AG20443 (cell line): ENCODE measurements at regions not wholly inside any gene's neighbourhood (a gene's known extent, or its start where the extent isn't known, plus 50 kb on each side); places are given as distances from the start of the nearest gene placed in this dataset.

Experiments used
- DNase-seq: peaks from one replicate; pipeline ENCODE4 v3.0.0; 2012; ENCODE audit warnings: low spot score, mixed read lengths

- no peak for DNase-seq
These were observed 139.5 kb downstream of the KIF18A start for GRCh38 chr11:27968461-27968860.

- DNase-seq, result no peak
These were observed 142.4 kb downstream of the KIF18A start for GRCh38 chr11:27965559-27965958.

DNA sequence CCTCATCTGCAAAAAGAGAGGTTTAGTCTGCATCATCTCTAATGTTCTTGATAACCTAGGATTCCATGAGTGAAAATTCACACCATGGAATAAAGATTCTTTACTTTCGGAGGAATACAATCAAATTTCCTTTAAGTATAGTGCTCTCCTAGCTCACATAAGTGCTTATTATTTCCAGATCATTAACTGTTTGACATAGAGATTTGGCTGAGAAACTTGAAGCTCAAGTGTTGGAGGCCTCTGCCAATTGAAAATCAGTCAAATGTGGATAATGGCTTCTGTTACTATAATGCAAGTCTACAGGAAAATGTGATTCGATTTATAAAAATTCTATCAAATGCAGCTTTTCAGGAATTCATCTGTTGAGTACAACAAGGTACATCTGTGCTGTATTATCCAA, 144.6 kb downstream of the KIF18A start:
- DNase-seq, result no peak

DNA sequence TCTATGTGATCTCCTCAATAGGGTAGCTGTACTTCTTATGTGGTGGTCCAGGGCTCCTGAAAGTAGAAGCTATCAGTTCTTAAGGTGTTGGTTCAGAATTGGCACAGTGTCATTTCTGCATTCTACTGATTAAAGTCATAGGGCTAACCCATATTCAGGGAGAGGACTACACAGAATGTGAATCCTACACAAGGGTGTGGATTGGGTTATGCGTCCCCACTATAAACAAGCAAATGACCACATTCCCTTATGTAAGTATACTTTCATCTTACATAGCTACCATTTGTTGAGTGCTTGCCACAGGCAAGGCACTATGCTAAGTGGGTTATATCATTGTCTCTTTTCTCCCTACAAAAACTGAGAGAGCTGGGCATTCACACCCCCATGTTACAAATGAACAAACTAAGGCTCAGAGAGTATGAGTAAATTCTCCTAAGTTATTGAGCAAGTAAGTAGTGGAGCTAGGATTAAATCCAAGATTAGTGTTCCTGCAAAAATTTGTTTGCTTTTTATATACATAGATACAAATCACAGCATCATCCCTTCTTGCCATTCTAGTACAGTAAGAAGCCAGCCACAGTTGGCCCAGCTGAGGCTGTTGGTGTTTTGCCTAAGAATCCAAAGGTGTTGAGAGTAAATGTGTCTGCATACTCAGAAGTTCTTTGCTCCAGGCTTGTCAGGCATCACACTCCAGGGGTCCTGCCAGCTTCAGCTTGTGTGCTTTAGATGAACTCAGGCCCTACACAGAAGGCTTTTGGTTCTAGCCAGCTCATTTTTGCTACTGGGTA, 157.8 kb downstream of the KIF18A start:
- no peak for DNase-seq

- DNase-seq, result no peak
These were observed 162.6 kb downstream of the KIF18A start for GRCh38 chr11:27945348-27945747.

DNA sequence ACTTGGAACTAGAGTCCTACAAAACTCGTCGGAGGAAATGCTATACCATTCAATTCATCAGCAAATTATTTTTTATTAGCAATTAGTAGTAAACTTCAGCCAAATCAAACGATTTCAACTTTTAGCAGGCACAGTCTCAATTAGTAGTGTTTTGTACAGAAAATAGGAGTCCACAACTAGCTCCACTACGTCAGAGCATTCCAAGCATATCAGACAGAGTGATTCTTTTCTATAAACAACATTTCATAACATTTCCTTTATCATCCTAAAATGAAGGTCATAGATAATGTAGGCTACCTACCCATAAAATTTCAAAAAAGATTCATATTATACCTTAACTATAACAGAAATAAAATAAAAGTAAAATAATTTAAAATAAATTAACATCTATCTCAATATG, 169.9 kb downstream of the KIF18A start:
- no peak for DNase-seq

DNA sequence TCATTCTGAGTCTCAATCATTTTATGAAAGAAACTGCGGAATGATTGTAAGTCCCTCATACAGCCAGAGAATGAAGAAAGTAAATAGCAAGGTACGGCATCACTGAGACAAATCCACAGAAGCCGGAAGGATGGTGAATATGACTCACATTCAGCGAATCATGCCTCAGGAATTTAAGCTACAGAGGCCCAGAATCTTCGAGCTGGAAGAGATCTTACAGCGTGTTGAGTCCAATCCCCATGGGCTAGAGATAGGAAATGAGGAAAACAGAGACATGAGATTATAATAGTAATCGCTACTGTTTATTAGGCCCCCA, 173.2 kb downstream of the KIF18A start:
- peak; percentile 86 for DNase-seq

DNA sequence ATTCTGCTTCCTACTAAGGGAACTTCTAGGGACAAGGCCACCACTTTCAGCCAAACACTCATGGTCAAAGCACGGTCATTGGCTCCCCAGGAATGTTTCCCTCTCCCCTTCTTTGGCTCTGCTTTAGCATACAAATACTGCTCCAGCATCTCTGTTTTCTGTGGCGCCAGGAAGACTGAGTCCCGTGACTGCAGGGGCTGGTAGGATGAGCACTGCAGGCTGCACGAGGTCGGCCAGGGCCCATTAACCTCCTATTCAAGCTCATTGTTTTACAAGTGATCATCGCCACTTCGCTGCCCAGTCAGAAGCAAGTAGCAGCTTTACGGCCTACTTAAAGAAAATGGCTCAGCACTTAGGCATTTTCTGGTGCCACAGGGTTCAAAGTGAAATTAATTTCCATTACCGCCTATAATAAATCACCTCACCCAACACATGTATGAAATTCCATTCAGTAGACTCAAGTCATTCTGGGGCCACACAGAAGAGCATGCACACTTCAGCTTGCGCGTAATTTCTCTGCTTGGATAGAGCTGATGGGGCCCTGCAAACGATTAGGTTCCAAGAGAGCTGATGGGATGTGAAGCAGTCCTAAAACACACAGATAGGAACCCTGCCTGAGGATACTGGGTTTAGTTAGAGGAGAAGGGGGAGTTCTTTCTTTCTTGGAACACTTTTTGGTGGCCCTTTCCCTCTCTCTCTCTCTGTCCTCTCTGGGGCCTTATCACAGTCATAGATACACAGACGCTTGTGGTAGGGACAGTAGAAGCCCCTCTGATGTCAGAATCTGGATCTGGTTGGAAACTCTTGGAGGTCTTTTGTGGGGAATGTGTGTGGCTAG, 173.7 kb downstream of the KIF18A start:
- peak; percentile 91 for DNase-seq

DNA sequence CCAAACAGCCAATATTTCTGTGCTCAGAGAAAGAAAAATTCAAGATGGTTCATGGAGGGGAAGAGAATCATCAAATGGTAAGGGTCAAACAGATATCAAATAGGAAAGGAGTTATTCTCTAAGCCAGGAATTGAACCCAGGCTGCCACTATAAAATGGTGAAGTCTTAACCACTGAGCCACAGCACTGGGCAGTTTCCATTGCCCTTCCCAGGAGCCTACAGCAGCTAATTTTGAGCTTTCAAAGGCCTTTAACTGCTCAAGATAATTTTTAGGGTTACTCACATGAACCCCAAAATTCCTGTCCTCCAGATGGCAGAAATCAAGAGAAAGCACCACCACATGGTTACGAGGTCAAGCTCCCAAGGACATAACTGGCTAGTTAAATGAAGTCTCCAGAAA, 176.2 kb downstream of the KIF18A start:
- DNase-seq, result no peak

DNA sequence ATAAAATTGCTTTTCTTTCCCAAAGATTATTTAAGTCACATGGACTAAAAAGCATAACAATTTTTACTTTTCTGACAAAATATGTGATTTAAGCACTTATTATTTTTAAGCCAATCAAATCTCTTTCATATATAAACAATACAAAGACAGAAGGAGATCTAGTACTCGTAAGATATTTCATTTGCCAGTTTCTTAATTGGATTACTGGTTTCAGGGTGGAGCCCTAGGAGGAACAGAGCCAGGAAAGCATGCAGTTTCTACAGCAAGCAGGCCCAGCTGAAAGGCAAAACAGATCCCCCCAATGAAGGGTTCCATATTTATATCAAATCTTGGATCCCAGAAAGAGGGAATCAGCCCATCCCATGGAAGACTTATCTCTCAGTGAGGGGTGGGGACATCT, 177.0 kb downstream of the KIF18A start:
- DNase-seq, result no peak

GRCh38 chr11:27928809-27929208, 179.1 kb downstream of the KIF18A start:
- DNase-seq, result no peak

- DNase-seq, result peak; percentile 59
These were observed 180.9 kb downstream of the KIF18A start for GRCh38 chr11:27926981-27927481.

- no peak for DNase-seq
These were observed 181.5 kb downstream of the KIF18A start for GRCh38 chr11:27926486-27926885.

- DNase-seq, result no peak
These were observed 186.5 kb downstream of the KIF18A start for GRCh38 chr11:27921472-27921871.

GRCh38 chr11:27916541-27917100, 191.3 kb downstream of the KIF18A start:
- DNase-seq, result no peak

DNA sequence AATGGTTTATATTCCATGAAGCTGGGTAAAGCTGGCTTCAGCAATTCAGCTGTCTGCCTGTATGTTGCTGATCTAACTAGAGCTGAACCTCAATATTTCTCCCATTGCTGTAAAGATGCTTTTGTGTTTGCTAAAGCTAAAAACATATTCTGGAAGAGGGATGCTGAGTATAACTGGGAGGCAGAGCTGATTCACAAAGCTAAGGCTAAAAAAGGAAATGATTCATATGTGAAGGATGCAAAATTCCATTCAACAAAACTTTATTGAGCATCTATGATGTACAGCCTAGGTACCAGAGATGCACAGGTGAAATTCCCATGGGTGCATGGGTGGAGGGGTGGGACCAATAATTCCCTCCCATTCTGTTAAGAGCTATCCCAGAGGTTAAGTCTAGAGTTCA, 193.9 kb downstream of the KIF18A start:
- peak; percentile 22 for DNase-seq

- no peak for DNase-seq
These were observed 194.3 kb downstream of the KIF18A start for GRCh38 chr11:27913650-27914049.

DNA sequence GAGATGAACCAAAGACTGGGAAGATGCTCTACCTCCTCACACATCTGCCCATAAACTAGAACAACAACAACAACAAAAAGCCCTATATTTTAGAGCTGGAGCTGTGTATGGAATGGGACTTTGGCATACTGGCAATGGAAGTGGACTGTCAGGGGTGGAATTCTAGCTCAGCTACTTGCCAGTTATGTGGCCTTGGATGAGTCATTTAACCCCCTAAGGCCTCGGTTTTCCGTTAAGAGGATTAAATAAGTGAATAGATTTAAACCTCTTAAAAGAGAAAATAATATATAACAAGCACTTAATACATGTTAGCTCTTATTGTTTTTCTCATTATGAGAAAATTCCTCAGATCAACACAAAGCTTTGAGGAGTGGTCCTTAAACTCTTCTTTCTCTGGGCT, 195.0 kb downstream of the KIF18A start:
- DNase-seq, result no peak

- no peak for DNase-seq
These were observed 197.6 kb downstream of the KIF18A start for GRCh38 chr11:27910186-27910931.

DNA sequence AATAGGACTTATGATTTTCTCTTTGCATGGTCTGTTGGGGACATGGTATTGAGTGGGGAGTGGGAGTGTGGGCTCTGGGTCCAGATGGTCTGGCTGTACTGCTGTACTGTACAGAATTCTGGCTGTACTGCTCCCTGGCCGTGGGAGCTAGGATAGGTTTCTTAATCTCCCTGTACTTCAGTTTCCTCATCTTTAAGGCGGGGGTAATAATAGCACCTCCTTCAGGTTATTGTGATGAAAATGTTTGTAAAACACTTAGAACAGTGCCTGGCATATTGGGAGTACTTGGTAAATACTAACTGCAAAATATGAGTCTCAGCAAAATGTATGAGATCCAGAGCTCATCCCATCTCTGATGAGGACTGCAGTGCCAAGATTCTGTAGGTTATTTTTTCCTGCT, 198.6 kb downstream of the KIF18A start:
- no peak for DNase-seq

DNA sequence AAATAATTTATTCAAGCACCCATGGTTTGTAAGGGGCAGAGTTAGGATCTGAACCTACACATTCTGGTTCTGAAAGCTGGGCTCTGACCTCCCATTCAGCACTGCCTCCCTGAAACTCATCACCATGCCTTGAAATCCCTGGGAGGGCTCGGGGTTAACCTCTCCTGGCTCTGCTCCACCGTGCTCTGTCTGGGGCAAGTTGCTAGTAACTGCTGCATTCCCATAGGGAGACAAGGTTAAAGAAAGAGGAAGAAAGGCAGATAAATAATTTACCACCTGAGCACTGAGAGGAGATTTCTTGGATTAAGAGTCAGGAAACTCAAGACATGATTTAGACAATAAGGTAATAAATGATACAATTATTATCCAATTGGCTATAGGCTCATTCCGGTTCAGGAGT, 199.3 kb downstream of the KIF18A start:
- no peak for DNase-seq

DNA sequence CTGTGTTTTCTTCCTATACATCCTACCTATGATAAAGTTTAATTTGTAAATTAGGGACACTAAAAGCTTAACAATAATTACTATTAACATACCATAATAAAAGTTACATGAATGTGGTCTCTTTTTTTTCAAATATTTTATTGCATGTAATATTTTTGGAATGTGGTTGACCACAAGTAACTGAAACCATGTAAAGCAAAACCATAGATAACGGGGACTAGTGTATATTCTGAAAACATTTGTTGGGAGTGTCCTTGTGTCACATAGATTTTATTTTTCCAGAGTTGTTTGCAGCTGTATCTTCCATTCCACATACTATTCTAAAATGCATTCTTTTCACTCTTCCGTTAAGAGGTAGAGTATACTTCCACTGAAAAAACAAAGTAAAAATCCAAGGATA, 200.4 kb downstream of the KIF18A start:
- DNase-seq, result no peak
